Nucleus accumbens (tissue), 56 donors: ENCODE measurements at regions not wholly inside any gene's neighbourhood (a gene's known extent, or its start where the extent isn't known, plus 50 kb on each side); places are given as distances from the start of the nearest gene placed in this dataset.

Experiments used
- DNase-seq, 56 donors: peaks; one replicate each; lab custom pipeline; 2025; lab: John Stamatoyannopoulos, UW

- no peak for DNase-seq
Observed at GRCh38 chr3:19093084-19093483, 55.2 kb upstream of the KCNH8 start.

- no peak for DNase-seq
Observed at GRCh38 chr3:19077388-19077787, 70.9 kb upstream of the KCNH8 start.

- DNase-seq = no peak
Observed at GRCh38 chr3:19075037-19075436, 73.3 kb upstream of the KCNH8 start.

GRCh38 chr3:19074257-19074900, 73.9 kb upstream of the KCNH8 start:
- DNase-seq = no peak

GRCh38 chr3:19073341-19074105, 74.8 kb upstream of the KCNH8 start:
- no peak for DNase-seq

- no peak for DNase-seq
Observed at GRCh38 chr3:19070325-19070724, 78.0 kb upstream of the KCNH8 start.

- peak in 2 of 56 donors; percentile 2 for DNase-seq
Observed at GRCh38 chr3:19065027-19065426, 83.3 kb upstream of the KCNH8 start.

GRCh38 chr3:19063936-19064335, 84.4 kb upstream of the KCNH8 start:
- no peak for DNase-seq

- DNase-seq = no peak
Observed at GRCh38 chr3:19060404-19060803, 87.9 kb upstream of the KCNH8 start.

- DNase-seq = no peak
Observed at GRCh38 chr3:19052874-19053273, 95.4 kb upstream of the KCNH8 start.

GRCh38 chr3:19046440-19046839, 101.9 kb upstream of the KCNH8 start:
- no peak for DNase-seq

GRCh38 chr3:19030522-19030839, 117.8 kb upstream of the KCNH8 start:
- DNase-seq = no peak

- no peak for DNase-seq
Observed at GRCh38 chr3:19029837-19030521, 118.3 kb upstream of the KCNH8 start.

- no peak for DNase-seq
Observed at GRCh38 chr3:19025441-19025840, 122.9 kb upstream of the KCNH8 start.

GRCh38 chr3:19022546-19022945, 125.8 kb upstream of the KCNH8 start:
- DNase-seq = no peak

GRCh38 chr3:19016851-19017250, 131.5 kb upstream of the KCNH8 start:
- DNase-seq = no peak

GRCh38 chr3:19013879-19014278, 134.4 kb upstream of the KCNH8 start:
- no peak for DNase-seq

- no peak for DNase-seq
Observed at GRCh38 chr3:19012846-19013245, 135.5 kb upstream of the KCNH8 start.

- no peak for DNase-seq
Observed at GRCh38 chr3:19002606-19003005, 145.7 kb upstream of the KCNH8 start.

- DNase-seq = no peak
Observed at GRCh38 chr3:18998069-18998468, 150.2 kb upstream of the KCNH8 start.

GRCh38 chr3:18992709-18993108, 155.6 kb upstream of the KCNH8 start:
- no peak for DNase-seq

- no peak for DNase-seq
Observed at GRCh38 chr3:18989237-18989795, 159.0 kb upstream of the KCNH8 start.
